H9 (cell line): ENCODE measurements at regions not wholly inside any gene's neighbourhood (a gene's known extent, or its start where the extent isn't known, plus 50 kb on each side); places are given as distances from the start of the nearest gene placed in this dataset.

Source experiments
- DNase-seq: peaks from one replicate; pipeline ENCODE4 v3.0.0-alpha.2; 2017
- H2AFZ ChIP-seq: one replicate; pipeline ENCODE4 v1.6.1; 2013; ENCODE audit warnings: mild to moderate bottlenecking, low read length, control low read depth, moderate library complexity
- H2AK5ac ChIP-seq: 2 replicates; pipeline ENCODE4 v1.6.1; 2013; ENCODE audit warnings: low read length, control low read depth, mixed read lengths; ENCODE audit not compliant: insufficient read length
- H2BK120ac ChIP-seq: one replicate; pipeline ENCODE4 v1.6.1; 2013; ENCODE audit warnings: low read depth, mild to moderate bottlenecking, low read length, control low read depth, inconsistent platforms; ENCODE audit not compliant: poor library complexity, severe bottlenecking
- H2BK12ac ChIP-seq: 2 replicates; pipeline ENCODE4 v1.6.1; 2013; ENCODE audit warnings: low read length, control low read depth, mixed read lengths, low read depth; ENCODE audit not compliant: insufficient read length
- H2BK15ac ChIP-seq: 2 replicates; pipeline ENCODE4 v1.6.1; 2013; ENCODE audit warnings: low read depth, low read length, control low read depth
- H2BK20ac ChIP-seq: one replicate; pipeline ENCODE4 v1.6.1; 2013; ENCODE audit warnings: low read depth, mild to moderate bottlenecking, low read length, control low read depth, inconsistent platforms; ENCODE audit not compliant: poor library complexity, severe bottlenecking
- H2BK5ac ChIP-seq: 2 replicates; pipeline ENCODE4 v1.6.1; 2013; ENCODE audit warnings: low read length, control low read depth, mixed read lengths; ENCODE audit not compliant: insufficient read length
- H3K14ac ChIP-seq: 2 replicates; pipeline ENCODE4 v1.6.1; 2013; ENCODE audit warnings: low read length, control low read depth; ENCODE audit not compliant: insufficient read depth
- H3K18ac ChIP-seq: 2 replicates; pipeline ENCODE4 v1.6.1; 2013; ENCODE audit warnings: low read depth, mild to moderate bottlenecking, mixed read lengths, low read length, control low read depth; ENCODE audit not compliant: insufficient read length
- H3K23ac ChIP-seq: 2 replicates; pipeline ENCODE4 v1.6.1; 2013; ENCODE audit warnings: low read length, control low read depth, mixed read lengths, low read depth; ENCODE audit not compliant: insufficient read length
- H3K23me2 ChIP-seq: 2 replicates; pipeline ENCODE4 v1.6.1; 2013; ENCODE audit warnings: low read depth, mild to moderate bottlenecking, mixed read lengths, low read length, control low read depth; ENCODE audit not compliant: insufficient read length, poor library complexity, severe bottlenecking
- H3K27ac ChIP-seq: 2 replicates; pipeline ENCODE4 v1.5.1; 2013; ENCODE audit warnings: low read length, control low read depth, mixed read lengths, low read depth; ENCODE audit not compliant: insufficient read length
- H3K27me3 ChIP-seq: 2 replicates; pipeline ENCODE4 v1.6.1; 2013; ENCODE audit warnings: low read length, control low read depth, inconsistent platforms; ENCODE audit not compliant: insufficient read depth
- H3K4ac ChIP-seq: 2 replicates; pipeline ENCODE4 v1.6.1; 2013; ENCODE audit warnings: low read depth, mild to moderate bottlenecking, control low read depth, inconsistent platforms, low read length, moderate library complexity
- H3K4me1 ChIP-seq: 2 replicates; pipeline ENCODE4 v1.6.1; 2013; ENCODE audit warnings: low read length, control low read depth, inconsistent platforms; ENCODE audit not compliant: insufficient read depth
- H3K4me2 ChIP-seq: 2 replicates; pipeline ENCODE4 v1.6.1; 2013; ENCODE audit warnings: low read length, control low read depth, mixed read lengths; ENCODE audit not compliant: insufficient read length, insufficient read depth
- H3K56ac ChIP-seq: 2 replicates; pipeline ENCODE4 v1.6.1; 2013; ENCODE audit warnings: low read depth, mild to moderate bottlenecking, mixed read lengths, low read length, control low read depth; ENCODE audit not compliant: insufficient read length
- H3K79me1 ChIP-seq: 2 replicates; pipeline ENCODE4 v1.6.1; 2013; ENCODE audit warnings: low read depth, mild to moderate bottlenecking, moderate library complexity, low read length, control low read depth, inconsistent platforms; ENCODE audit not compliant: insufficient read depth, poor library complexity, severe bottlenecking
- H3K79me2 ChIP-seq: 2 replicates; pipeline ENCODE4 v1.6.1; 2013; ENCODE audit warnings: low read length, control low read depth, inconsistent platforms; ENCODE audit not compliant: insufficient read depth
- H3K9ac ChIP-seq: 2 replicates; pipeline ENCODE4 v1.6.1; 2013; ENCODE audit warnings: low read length, control low read depth, mixed read lengths; ENCODE audit not compliant: insufficient read length; ENCODE audit errors: extremely low read depth
- H3K9me3 ChIP-seq: one replicate; pipeline ENCODE4 v1.6.1; 2013; ENCODE audit warnings: low read depth, low read length, inconsistent platforms; ENCODE audit not compliant: control insufficient read depth
- H3T11ph ChIP-seq: one replicate; pipeline ENCODE4 v1.6.1; 2013; ENCODE audit warnings: mild to moderate bottlenecking, low read length, control low read depth, inconsistent platforms
- H4K20me1 ChIP-seq: one replicate; pipeline ENCODE4 v1.6.1; 2013; ENCODE audit not compliant: control insufficient read depth, insufficient read length, insufficient read depth
- H4K5ac ChIP-seq: 2 replicates; pipeline ENCODE4 v1.6.1; 2013; ENCODE audit warnings: low read depth, mild to moderate bottlenecking, mixed read lengths, low read length, control low read depth; ENCODE audit not compliant: insufficient read length
- H4K8ac ChIP-seq: replicated peaks from 2 replicates; pipeline ENCODE4 v1.6.1; 2013; ENCODE audit warnings: low read length, control low read depth, mixed read lengths, low read depth; ENCODE audit not compliant: insufficient read length
- H4K91ac ChIP-seq: 2 replicates; pipeline ENCODE4 v1.6.1; 2013; ENCODE audit warnings: low read depth, mild to moderate bottlenecking, moderate library complexity, mixed read lengths, low read length, control low read depth; ENCODE audit not compliant: insufficient read length
- H3K27ac Mint-ChIP-seq, 3 experiments: 2 replicates in 2 of 3; 3 replicates in 1 of 3; pipeline ENCODE4 v1.8.0; 2020 to 2021; ENCODE audit warnings: mixed read lengths in 3 of 3, mild to moderate bottlenecking in 1 of 3, moderate library complexity in 1 of 3
- H3K27me3 Mint-ChIP-seq: 2 replicates; pipeline ENCODE4 v1.8.0; 2021; ENCODE audit warnings: low read depth, mild to moderate bottlenecking, moderate library complexity, mixed read lengths
- H3K36me3 Mint-ChIP-seq, 3 experiments: 2 replicates in 2 of 3; 3 replicates in 1 of 3; pipeline ENCODE4 v1.8.0; 2020 to 2021; ENCODE audit warnings: low read depth in 3 of 3, mixed read lengths in 3 of 3; ENCODE audit not compliant: insufficient read depth in 1 of 3
- H3K4me1 Mint-ChIP-seq, 2 experiments: 2 replicates each; pipeline ENCODE4 v1.8.0; 2020; ENCODE audit warnings: mixed read lengths in 2 of 2
- H3K4me3 Mint-ChIP-seq, 2 experiments: 2 replicates in 1 of 2; 3 replicates in 1 of 2; pipeline ENCODE4 v1.8.0; 2020 to 2021; ENCODE audit warnings: mild to moderate bottlenecking in 2 of 2, mixed read lengths in 2 of 2, moderate library complexity in 1 of 2
- H3K9me3 Mint-ChIP-seq, 2 experiments: 2 replicates in 1 of 2; 3 replicates in 1 of 2; pipeline ENCODE4 v1.8.0; 2020; ENCODE audit warnings: mild to moderate bottlenecking in 2 of 2, mixed read lengths in 2 of 2, moderate library complexity in 1 of 2
- TF ChIP-seq, protein P1 (sequence below): fragments of 200-600 bp; sonication (generic); conservative IDR thresholded peaks from 3 replicates; pipeline ENCODE4 v1.8.0; 2021; ENCODE audit warnings: antibody characterized with exemption, mild to moderate bottlenecking

DNA sequence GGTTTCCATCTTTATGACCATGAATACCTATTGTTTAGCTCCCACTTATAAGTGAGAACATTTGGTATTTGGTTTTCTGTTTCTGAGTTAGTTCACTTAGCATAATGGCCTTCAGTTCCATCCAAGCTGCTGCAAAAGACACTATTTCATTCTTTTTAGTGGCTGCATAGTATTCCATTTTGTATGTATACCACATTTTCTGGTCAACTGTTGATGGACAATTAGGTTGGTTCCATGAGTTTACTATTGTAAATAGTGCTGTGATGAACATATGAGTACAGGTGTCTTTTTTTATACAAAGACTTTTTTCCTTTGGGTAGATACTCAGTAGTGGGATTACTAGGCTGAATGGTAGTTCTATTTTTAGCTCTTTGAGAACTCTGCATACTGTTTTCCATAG lies 87.8 kb upstream of the GOT2 start:
- Histone ChIP-seq H3K4me1 (no peaks in the 10 kb centered on the region), H3K27ac (no peak overlapping the region), H3K4me2 (no peak overlapping the region), H4K5ac (no peak overlapping the region), H3K23ac (no peak overlapping the region), H3K79me2 (no peaks in the 10 kb centered on the region), H3K23me2 (no peaks in the 10 kb centered on the region), H4K20me1 (no peaks in the 10 kb centered on the region), H2AK5ac (no peak overlapping the region), H3K79me1 (no peaks in the 10 kb centered on the region), H2AFZ (no peak overlapping the region), H4K91ac (no peak overlapping the region), H4K8ac (no peak overlapping the region), H2BK120ac (no peak overlapping the region), H2BK20ac (no peak overlapping the region), H3K9me3 (no peaks in the 10 kb centered on the region), H3K14ac (no peak overlapping the region), H3T11ph (no peak overlapping the region), H2BK15ac (no peak overlapping the region), H3K18ac (no peak overlapping the region), H2BK5ac (no peak overlapping the region), H3K9ac (no peak overlapping the region), H3K56ac (no peak overlapping the region), H3K27me3 (no peaks in the 10 kb centered on the region), H2BK12ac (no peak overlapping the region), H3K4ac (no peak overlapping the region)
- Mint-ChIP-seq H3K27me3 (peaks cover 2% of the 10 kb centered on the region; the same call in 1 of the 2 replicates), H3K36me3 (peaks cover 6 to 18% (median 7%) of the 10 kb centered on the region in 3 experiments; a peak in 6 of 7 replicates), H3K27ac (no peak overlapping the region), H3K4me1 (0 out of 4 replicates have a peak, but pooled peaks cover 0 to 1% of the 10 kb centered on the region in 2 experiments), H3K9me3 (peaks cover 16 to 26% of the 10 kb centered on the region in 2 experiments), H3K4me3 (no peak overlapping the region)
- TF ChIP-seq, protein P1, sequence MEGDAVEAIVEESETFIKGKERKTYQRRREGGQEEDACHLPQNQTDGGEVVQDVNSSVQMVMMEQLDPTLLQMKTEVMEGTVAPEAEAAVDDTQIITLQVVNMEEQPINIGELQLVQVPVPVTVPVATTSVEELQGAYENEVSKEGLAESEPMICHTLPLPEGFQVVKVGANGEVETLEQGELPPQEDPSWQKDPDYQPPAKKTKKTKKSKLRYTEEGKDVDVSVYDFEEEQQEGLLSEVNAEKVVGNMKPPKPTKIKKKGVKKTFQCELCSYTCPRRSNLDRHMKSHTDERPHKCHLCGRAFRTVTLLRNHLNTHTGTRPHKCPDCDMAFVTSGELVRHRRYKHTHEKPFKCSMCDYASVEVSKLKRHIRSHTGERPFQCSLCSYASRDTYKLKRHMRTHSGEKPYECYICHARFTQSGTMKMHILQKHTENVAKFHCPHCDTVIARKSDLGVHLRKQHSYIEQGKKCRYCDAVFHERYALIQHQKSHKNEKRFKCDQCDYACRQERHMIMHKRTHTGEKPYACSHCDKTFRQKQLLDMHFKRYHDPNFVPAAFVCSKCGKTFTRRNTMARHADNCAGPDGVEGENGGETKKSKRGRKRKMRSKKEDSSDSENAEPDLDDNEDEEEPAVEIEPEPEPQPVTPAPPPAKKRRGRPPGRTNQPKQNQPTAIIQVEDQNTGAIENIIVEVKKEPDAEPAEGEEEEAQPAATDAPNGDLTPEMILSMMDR, result no peak
- DNase-seq, result no peak
